ENCODE measurements at regions not wholly inside any gene's neighbourhood (a gene's known extent, or its start where the extent isn't known, plus 50 kb on each side); places are given as distances from the start of the nearest gene placed in this dataset.

DNA sequence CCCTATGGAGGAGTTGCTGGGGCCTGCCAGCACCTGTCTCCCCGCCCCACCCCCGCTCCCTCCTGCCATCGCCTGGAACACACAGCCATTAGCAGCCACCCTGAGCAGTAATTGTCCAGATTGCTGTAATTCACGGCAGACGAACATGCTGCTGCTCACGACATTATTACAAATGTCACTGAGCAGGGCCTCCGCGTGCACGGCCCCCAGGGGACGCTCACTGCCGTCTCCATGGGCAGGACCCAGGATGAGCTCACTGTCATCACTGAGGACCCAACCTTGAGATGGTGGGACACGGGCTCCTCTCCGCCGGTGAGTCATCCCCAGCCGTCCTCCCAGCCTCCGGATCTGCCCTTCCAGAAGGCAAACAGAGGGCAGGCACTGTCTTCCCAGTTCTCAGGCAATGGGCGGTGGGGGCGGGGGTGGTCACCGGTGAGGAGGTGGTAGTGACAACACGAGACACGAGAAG is 100.4 kb downstream of the RFLNA start:
- H3K4me3 ChIP-seq: no peak overlapping the region
- TF ChIP-seq, protein P1, sequence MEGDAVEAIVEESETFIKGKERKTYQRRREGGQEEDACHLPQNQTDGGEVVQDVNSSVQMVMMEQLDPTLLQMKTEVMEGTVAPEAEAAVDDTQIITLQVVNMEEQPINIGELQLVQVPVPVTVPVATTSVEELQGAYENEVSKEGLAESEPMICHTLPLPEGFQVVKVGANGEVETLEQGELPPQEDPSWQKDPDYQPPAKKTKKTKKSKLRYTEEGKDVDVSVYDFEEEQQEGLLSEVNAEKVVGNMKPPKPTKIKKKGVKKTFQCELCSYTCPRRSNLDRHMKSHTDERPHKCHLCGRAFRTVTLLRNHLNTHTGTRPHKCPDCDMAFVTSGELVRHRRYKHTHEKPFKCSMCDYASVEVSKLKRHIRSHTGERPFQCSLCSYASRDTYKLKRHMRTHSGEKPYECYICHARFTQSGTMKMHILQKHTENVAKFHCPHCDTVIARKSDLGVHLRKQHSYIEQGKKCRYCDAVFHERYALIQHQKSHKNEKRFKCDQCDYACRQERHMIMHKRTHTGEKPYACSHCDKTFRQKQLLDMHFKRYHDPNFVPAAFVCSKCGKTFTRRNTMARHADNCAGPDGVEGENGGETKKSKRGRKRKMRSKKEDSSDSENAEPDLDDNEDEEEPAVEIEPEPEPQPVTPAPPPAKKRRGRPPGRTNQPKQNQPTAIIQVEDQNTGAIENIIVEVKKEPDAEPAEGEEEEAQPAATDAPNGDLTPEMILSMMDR (IDR thresholded peaks at IDR 0.05): no peak
- TF ChIP-seq POLR2AphosphoS5 (IDR thresholded peaks at IDR 0.05) (no peak), EP300 (IDR thresholded peaks at IDR 0.05) (no peak)
- WGBS: 67% methylated on average over 16 of the region's 21 CpGs
- DNase-seq (ENCODE audit: extremely low spot score): no peak
- H3K4me1 ChIP-seq: peaks cover 99 to 100% (median 100%) of the 10 kb centered on the region in 4 donors
- H3K36me3 ChIP-seq: peaks cover 0 to 53% (median 39%) of the 10 kb centered on the region in 4 donors
- H3K27ac ChIP-seq (replicated peaks in 1 of 4): peak overlapping the region; percentile 95 to 98 (median 96)
- intact Hi-C loops (cut with DNase I): no loop called here
- H3K9me3 ChIP-seq: no peaks in the 10 kb centered on the region
- no peaks in the 10 kb centered on the region for H3K27me3 ChIP-seq

DNA sequence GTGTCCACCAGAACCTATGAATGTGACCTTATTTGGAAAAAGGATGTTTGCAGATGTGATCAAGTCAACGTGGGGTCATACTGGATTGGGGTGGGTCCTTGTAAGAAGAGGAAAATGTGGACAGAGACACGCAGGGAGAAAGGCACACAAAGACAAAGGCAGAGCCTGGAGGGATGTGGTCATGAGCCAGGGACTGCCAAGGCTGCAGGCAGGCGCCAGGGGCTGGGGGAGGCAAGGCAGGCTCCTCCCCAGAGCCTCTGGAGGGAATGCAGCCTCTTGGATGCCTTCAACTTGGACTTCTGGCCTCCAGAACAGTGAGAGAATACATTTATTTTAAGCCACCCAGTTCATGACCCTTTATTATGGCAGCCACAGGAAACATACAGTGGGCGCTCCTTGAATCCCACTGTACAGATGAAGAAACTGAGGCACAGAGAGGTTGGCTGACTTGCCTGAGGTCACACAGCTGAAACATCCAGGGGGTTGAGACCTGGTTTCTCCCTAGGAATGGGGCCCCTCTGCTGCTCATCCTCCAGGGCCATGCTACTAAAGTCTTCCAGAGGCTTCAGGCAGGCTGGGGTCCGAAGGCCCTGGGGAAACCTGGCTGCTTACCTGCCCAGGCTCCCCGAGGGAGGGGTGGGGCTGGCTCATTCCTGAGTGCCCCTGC is 99.7 kb downstream of the RFLNA start:
- DNase-seq (ENCODE audit: extremely low spot score): no peak
- H3K27ac ChIP-seq (replicated peaks in 1 of 4): peak overlapping the region; percentile 95 to 98 (median 96)
- peaks cover 100% of the 10 kb centered on the region in 4 donors for H3K4me1 ChIP-seq
- TF ChIP-seq POLR2AphosphoS5 (IDR thresholded peaks at IDR 0.05) (peak; percentile 46 to 67), POLR2A (IDR thresholded peaks at IDR 0.05; ENCODE audit: low read depth) (no peak)
- H3K36me3 ChIP-seq: peaks cover 0 to 47% (median 34%) of the 10 kb centered on the region in 4 donors
- intact Hi-C loops (cut with DNase I): no loop called here
- 44% methylated on average over 4 of the region's 6 CpGs for WGBS
- H3K4me3 ChIP-seq: no peak overlapping the region
- no peaks in the 10 kb centered on the region for H3K27me3 ChIP-seq
- H3K9me3 ChIP-seq: no peaks in the 10 kb centered on the region

DNA sequence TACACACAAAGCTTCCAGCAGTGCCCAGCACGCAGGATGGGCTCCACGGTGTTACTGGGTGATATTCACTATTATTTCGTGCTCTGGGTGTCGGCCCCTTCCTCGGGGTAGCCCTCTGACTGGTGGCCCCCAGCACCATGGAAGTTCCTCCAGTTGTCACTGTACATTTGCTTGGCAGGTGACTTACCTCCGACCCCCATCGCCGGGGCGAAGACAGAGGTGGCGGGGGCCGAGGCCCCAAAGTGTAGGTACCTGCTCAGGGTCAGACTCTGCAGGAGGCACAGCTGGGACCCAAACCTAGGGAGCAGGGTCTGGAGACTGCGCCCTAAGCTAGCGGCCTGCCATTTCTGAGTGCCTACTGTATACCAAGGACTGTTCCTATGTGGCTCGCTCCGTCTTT is 98.9 kb downstream of the RFLNA start:
- Histone ChIP-seq H3K4me3 (no peak overlapping the region), H3K27ac (replicated peaks in 1 of 4) (peak overlapping the region; percentile 95 to 98 (median 96)), H3K36me3 (peaks cover 0 to 45% (median 34%) of the 10 kb centered on the region in 4 donors), H3K27me3 (no peaks in the 10 kb centered on the region), H3K4me1 (peaks cover 100% of the 10 kb centered on the region in 4 donors), H3K9me3 (no peaks in the 10 kb centered on the region)
- intact Hi-C loops (cut with DNase I): no loop called here
- TF ChIP-seq EP300 (IDR thresholded peaks at IDR 0.05) (no peak), POLR2AphosphoS5 (IDR thresholded peaks at IDR 0.05) (no peak), POLR2A (IDR thresholded peaks at IDR 0.05; ENCODE audit: low read depth) (no peak)
- TF ChIP-seq, protein P1 (IDR thresholded peaks at IDR 0.05): no peak
- DNase-seq (ENCODE audit: extremely low spot score): no peak
- 87% methylated on average over 8 of the region's 15 CpGs for WGBS

DNA sequence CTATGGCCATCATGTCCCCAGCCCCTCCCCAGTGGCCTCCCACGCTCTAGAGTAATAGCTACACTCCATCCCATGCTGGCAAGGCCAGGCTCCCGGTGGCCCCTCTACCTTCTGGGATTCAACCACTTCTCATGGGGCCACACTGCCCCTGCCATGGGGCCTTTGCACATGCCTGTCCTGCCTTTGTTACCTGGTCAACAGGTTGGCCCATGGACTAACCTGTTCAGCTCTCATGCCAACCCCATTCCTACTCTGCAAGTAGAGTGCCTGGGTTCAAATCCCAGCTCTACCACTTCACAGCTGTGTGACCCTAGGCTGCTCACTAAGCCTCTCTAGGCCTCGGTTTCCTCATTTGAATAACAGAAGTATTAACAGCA is 98.5 kb downstream of the RFLNA start:
- no peak for DNase-seq (ENCODE audit: extremely low spot score)
- H3K36me3 ChIP-seq: peaks cover 0 to 41% (median 33%) of the 10 kb centered on the region in 4 donors
- no peak overlapping the region for H3K4me3 ChIP-seq
- H3K27me3 ChIP-seq: peaks cover 0 to under 1% (median 0%) of the 10 kb centered on the region in 4 donors
- H3K9me3 ChIP-seq: no peaks in the 10 kb centered on the region
- 58% methylated on average over 1 of the region's 3 CpGs for WGBS
- intact Hi-C loops (cut with DNase I): no loop called here
- peaks cover 98 to 100% (median 100%) of the 10 kb centered on the region in 4 donors for H3K4me1 ChIP-seq
- TF ChIP-seq POLR2AphosphoS5 (IDR thresholded peaks at IDR 0.05) (no peak), EP300 (IDR thresholded peaks at IDR 0.05) (no peak), POLR2A (IDR thresholded peaks at IDR 0.05; ENCODE audit: low read depth) (no peak)
- TF ChIP-seq, protein P1 (IDR thresholded peaks at IDR 0.05): no peak
- H3K27ac ChIP-seq (replicated peaks in 1 of 4): peak overlapping the region; percentile 95 to 98 (median 96)

DNA sequence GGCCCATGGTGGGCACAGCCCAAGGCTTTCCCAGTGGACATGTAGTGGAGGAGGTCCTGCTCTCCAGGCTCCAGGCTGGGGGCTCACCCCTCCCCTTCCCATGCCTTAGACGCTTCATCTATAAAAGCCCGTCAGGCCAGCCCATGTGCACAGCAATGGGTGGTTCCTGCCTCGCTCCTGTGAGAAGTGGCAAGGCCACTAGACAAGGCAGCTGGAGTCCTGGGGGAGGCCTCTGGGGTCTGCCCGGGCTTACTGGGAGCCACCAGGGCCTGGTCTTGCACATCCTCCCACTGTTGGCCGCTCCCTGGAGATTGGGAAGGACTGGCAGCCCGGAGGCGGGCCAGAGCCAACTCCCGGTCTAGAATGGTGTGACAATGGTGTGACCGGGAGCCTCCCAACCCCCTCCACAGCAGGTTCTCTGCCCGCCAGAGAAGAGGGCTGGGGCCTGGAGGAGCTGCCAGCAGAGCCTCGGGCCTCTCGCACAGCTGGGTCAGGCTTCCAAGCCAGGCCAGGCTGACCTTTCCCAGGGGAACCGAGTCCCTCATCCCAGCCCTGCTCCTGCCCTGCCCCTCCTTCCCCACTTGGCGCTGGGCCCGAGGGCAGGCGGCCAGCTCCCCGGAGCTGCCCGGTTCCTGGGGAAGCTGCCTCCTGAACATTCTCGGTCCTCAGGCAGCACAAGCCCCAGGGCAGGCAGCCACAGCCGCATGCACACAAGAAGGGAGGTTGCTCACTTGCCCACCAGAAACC is 97.9 kb downstream of the RFLNA start:
- TF ChIP-seq POLR2A (IDR thresholded peaks at IDR 0.05; ENCODE audit: low read depth) (no peak), EP300 (IDR thresholded peaks at IDR 0.05) (no peak), POLR2AphosphoS5 (IDR thresholded peaks at IDR 0.05) (peak; percentile 74 to 75)
- TF ChIP-seq, protein P1 (IDR thresholded peaks at IDR 0.05): no peak
- H3K36me3 ChIP-seq: peaks cover 0 to 36% (median 28%) of the 10 kb centered on the region in 4 donors
- intact Hi-C loops (cut with DNase I): no loop called here
- H3K27me3 ChIP-seq: peaks cover 0 to 2% (median 0%) of the 10 kb centered on the region in 4 donors
- DNase-seq (ENCODE audit: extremely low spot score): peak; percentile 96
- H3K4me1 ChIP-seq: peaks cover 98 to 100% (median 100%) of the 10 kb centered on the region in 4 donors
- 6% methylated on average over 13 of the region's 20 CpGs for WGBS
- H3K4me3 ChIP-seq: no peak overlapping the region
- H3K9me3 ChIP-seq: no peaks in the 10 kb centered on the region
- H3K27ac ChIP-seq (replicated peaks in 1 of 4): peak overlapping the region; percentile 95 to 98 (median 96)
